PC-3 (cell line): ENCODE measurements at regions not wholly inside any gene's neighbourhood (a gene's known extent, or its start where the extent isn't known, plus 50 kb on each side); places are given as distances from the start of the nearest gene placed in this dataset.

ENCODE experiments used
- CTCF ChIP-seq: fragments of 300-600 bp; sonication (generic); conservative IDR thresholded peaks from 2 replicates; pipeline ENCODE4 v1.5.1; 2017; ENCODE audit warnings: antibody characterized with exemption, low read depth, mild to moderate bottlenecking, low read length
- EZH2phosphoT487 ChIP-seq: fragments of 300-600 bp; sonication (generic); IDR thresholded peaks from 2 replicates; pipeline ENCODE4 v1.6.1; 2018; ENCODE audit warnings: mild to moderate bottlenecking, antibody characterized with exemption, low read length, borderline replicate concordance

DNA sequence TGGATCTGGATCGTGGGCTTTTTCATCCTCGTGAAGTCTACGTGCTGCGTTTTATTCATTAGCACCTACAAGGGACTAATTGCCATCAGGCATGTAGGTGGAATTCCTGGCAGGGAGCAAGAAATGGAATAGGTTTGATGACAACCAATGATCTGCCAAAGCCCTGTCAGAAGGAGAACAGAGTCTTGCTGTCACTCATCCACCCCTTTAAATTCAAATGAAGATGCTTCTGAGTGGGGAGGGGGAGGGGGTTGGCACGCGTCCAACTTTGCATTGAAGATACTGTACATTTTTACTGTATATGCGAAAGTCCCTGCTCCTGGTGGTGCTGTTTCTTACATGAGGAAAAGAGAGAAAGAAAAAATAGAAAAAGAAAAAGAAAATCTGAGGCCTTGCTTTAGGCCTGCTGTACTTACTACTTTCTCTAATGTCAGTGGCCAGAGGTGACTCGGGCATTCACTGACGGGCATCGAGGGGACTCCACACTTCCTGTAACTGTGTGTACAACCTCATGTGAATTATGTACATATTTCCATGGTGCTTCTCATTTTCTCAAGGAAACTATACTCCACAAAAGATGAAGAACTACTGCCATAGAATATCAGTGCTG, 569.1 kb downstream of the INHBA start:
- TF ChIP-seq CTCF (no peak), EZH2phosphoT487 (no peak)
